PC-9 (cell line): ENCODE measurements at regions not wholly inside any gene's neighbourhood (a gene's known extent, or its start where the extent isn't known, plus 50 kb on each side); places are given as distances from the start of the nearest gene placed in this dataset.

Experiments
- CTCF ChIP-seq: fragments of 200-600 bp; sonication (generic); conservative IDR thresholded peaks from 2 replicates; pipeline ENCODE4 v1.6.1; 2017; ENCODE audit warnings: mixed run types, antibody characterized with exemption, mild to moderate bottlenecking, moderate library complexity
- EZH2 ChIP-seq: fragments of 200-600 bp; sonication (generic); IDR thresholded peaks from 2 replicates; pipeline ENCODE4 v1.8.0; 2017; ENCODE audit warnings: antibody characterized with exemption, low read depth

- TF ChIP-seq CTCF (no peak), EZH2 (no peak)
These were observed 144.4 kb upstream of the PIEZO2 start for GRCh38 chr18:11293794-11294193.
